Stimulated activated CD8-positive, alpha-beta memory T cell treated with anti-CD3 and anti-CD28 coated beads, Interleukin-2, amount 100 ng/mL, for 48 hours (primary cell): ENCODE measurements at regions not wholly inside any gene's neighbourhood (a gene's known extent, or its start where the extent isn't known, plus 50 kb on each side); places are given as distances from the start of the nearest gene placed in this dataset.

Source experiments
- DNase-seq, 2 donors: peaks; one replicate each; pipeline ENCODE4 v3.0.0-alpha.2; 2020; ENCODE audit warnings: low read depth in 2 of 2

- no peak for DNase-seq
Observed at GRCh38 chr5:128885649-128886255, 79.5 kb upstream of the SLC27A6 start.

GRCh38 chr5:128895122-128895521, 70.2 kb upstream of the SLC27A6 start:
- no peak for DNase-seq

- no peak for DNase-seq
Observed at GRCh38 chr5:128896675-128897074, 68.6 kb upstream of the SLC27A6 start.

- DNase-seq: no peak
Observed at GRCh38 chr5:128903550-128903949, 61.7 kb upstream of the SLC27A6 start.

- no peak for DNase-seq
Observed at GRCh38 chr5:128904805-128905567, 60.3 kb upstream of the SLC27A6 start.

- no peak for DNase-seq
Observed at GRCh38 chr5:128905568-128906110, 59.6 kb upstream of the SLC27A6 start.

- no peak for DNase-seq
Observed at GRCh38 chr5:128913551-128913950, 51.7 kb upstream of the SLC27A6 start.
